ENCODE measurements at regions not wholly inside any gene's neighbourhood (a gene's known extent, or its start where the extent isn't known, plus 50 kb on each side); places are given as distances from the start of the nearest gene placed in this dataset.
"Not testable (repeated sequence)": the region's sequence is repeated elsewhere in the genome, so short reads cannot be mapped to it uniquely, and the experiment has no call there.

GRCh38 chr2:8249141-8249540 lies 432.7 kb upstream of the ID2 start:
- CTCF ChIA-PET = no interaction called here

GRCh38 chr2:8249769-8250168 lies 432.1 kb upstream of the ID2 start:
- Mint-ChIP-seq H3K9me3 (peaks cover 4% of the 10 kb centered on the region), H3K36me3 (ENCODE audit: low read depth) (peaks cover 5% of the 10 kb centered on the region), H3K4me3 (no peak overlapping the region), H3K27me3 (peaks cover 4% of the 10 kb centered on the region), H3K4me1 (ENCODE audit: low read depth) (peaks cover 13% of the 10 kb centered on the region), H3K27ac (no peak overlapping the region)
- intact Hi-C loops (cut with micrococcal nuclease) = no loop called here
- DNase-seq (no peak), ATAC-seq (no peak)
- CTCF ChIA-PET = no interaction called here
- POLR2A ChIA-PET = interaction anchor here (0.8 to 1.0 kb wide), 2 partner anchors 32 to 435 kb away, joined by 3 read pairs; no protein-coding TSS in a partner anchor
- TF ChIP-seq CTCF (IDR thresholded peaks at IDR 0.05) = no peak

More at GRCh38 chr2:8249141-8249540, 432.7 kb upstream of the ID2 start:
- Mint-ChIP-seq H3K36me3 (ENCODE audit: low read depth) (peaks cover 5% of the 10 kb centered on the region), H3K27ac (no peak overlapping the region), H3K9me3 (peaks cover 6% of the 10 kb centered on the region), H3K4me1 (ENCODE audit: low read depth) (peaks cover 6% of the 10 kb centered on the region), H3K27me3 (peaks cover 4% of the 10 kb centered on the region), H3K4me3 (no peak overlapping the region)
- POLR2A ChIA-PET = interaction anchor here (0.8 kb wide), 1 partner anchor 33 kb away, joined by 3 read pairs; no protein-coding TSS in a partner anchor
- DNase-seq = no peak
- intact Hi-C loops (cut with micrococcal nuclease) = no loop called here
- ATAC-seq = no peak
- no peak for TF ChIP-seq CTCF (IDR thresholded peaks at IDR 0.05)

GRCh38 chr2:8250290-8250689 lies 431.6 kb upstream of the ID2 start:
- H3K27ac Mint-ChIP-seq; H3K4me3 Mint-ChIP-seq; intact Hi-C loops (cut with micrococcal nuclease): not testable (repeated sequence)

GRCh38 chr2:8251291-8251690 lies 430.6 kb upstream of the ID2 start:
- TF ChIP-seq CTCF (IDR thresholded peaks at IDR 0.05) = no peak
- ATAC-seq (no peak), DNase-seq (no peak)
- intact Hi-C loops (cut with micrococcal nuclease) = no loop called here
- Mint-ChIP-seq H3K4me1 (ENCODE audit: low read depth) (peaks cover 17% of the 10 kb centered on the region), H3K4me3 (no peak overlapping the region), H3K27ac (no peak overlapping the region), H3K27me3 (peaks cover 4% of the 10 kb centered on the region), H3K9me3 (peaks cover 4% of the 10 kb centered on the region), H3K36me3 (ENCODE audit: low read depth) (peaks cover 5% of the 10 kb centered on the region)
- ChIA-PET POLR2A (no interaction called here), CTCF (interaction anchor here (0.6 kb wide), 1 partner anchor 159 kb away, joined by 3 read pairs; no protein-coding TSS in a partner anchor)

More at GRCh38 chr2:8250290-8250689, 431.6 kb upstream of the ID2 start:
- ChIA-PET POLR2A (interaction anchor here (1.0 kb wide), 1 partner anchor 434 kb away, joined by 3 read pairs; no protein-coding TSS in a partner anchor), CTCF (interaction anchor here (0.6 kb wide), 1 partner anchor 1153 kb away, joined by 3 read pairs; no protein-coding TSS in a partner anchor)
- H3K9me3 Mint-ChIP-seq; ATAC-seq; H3K27me3 Mint-ChIP-seq; DNase-seq; H3K36me3 Mint-ChIP-seq (ENCODE audit: low read depth): not testable (repeated sequence)
- peaks cover 16% of the 10 kb centered on the region for H3K4me1 Mint-ChIP-seq (ENCODE audit: low read depth)

GRCh38 chr2:8251856-8252255 lies 430.0 kb upstream of the ID2 start:
- H3K27ac Mint-ChIP-seq = no peak overlapping the region
- ATAC-seq = no peak
- no peak for DNase-seq
- peaks cover 5% of the 10 kb centered on the region for H3K36me3 Mint-ChIP-seq (ENCODE audit: low read depth)
- ChIA-PET CTCF (no interaction called here), POLR2A (interaction anchor here (0.6 kb wide), 1 partner anchor 9 kb away, joined by 3 read pairs; no protein-coding TSS in a partner anchor)
- TF ChIP-seq CTCF (IDR thresholded peaks at IDR 0.05) = no peak
- intact Hi-C loops (cut with micrococcal nuclease) = no loop called here
- no peak overlapping the region for H3K4me3 Mint-ChIP-seq
- peaks cover 4% of the 10 kb centered on the region for H3K9me3 Mint-ChIP-seq
- peaks cover 17% of the 10 kb centered on the region for H3K4me1 Mint-ChIP-seq (ENCODE audit: low read depth)
- H3K27me3 Mint-ChIP-seq = peaks cover 4% of the 10 kb centered on the region
